Fibroblast of skin of right quadriceps (primary cell): ENCODE measurements at regions not wholly inside any gene's neighbourhood (a gene's known extent, or its start where the extent isn't known, plus 50 kb on each side); places are given as distances from the start of the nearest gene placed in this dataset.

Experiments used
- DNase-seq: peaks from one replicate; pipeline ENCODE4 v3.0.0-alpha.2; 2013

GRCh38 chr1:55725378-55725777 is 510.2 kb upstream of the USP24 start:
- DNase-seq = peak; percentile 54

- DNase-seq = peak; percentile 96
These were observed 509.6 kb upstream of the USP24 start for GRCh38 chr1:55724551-55725325.

GRCh38 chr1:55723001-55723400 is 507.8 kb upstream of the USP24 start:
- DNase-seq = peak; percentile 18

GRCh38 chr1:55720261-55720660 is 505.1 kb upstream of the USP24 start:
- DNase-seq = peak; percentile 41

- DNase-seq = peak; percentile 100
These were observed 503.9 kb upstream of the USP24 start for GRCh38 chr1:55718758-55719671.

- peak; percentile 82 for DNase-seq
These were observed 501.9 kb upstream of the USP24 start for GRCh38 chr1:55717111-55717510.

- DNase-seq = peak; percentile 84
These were observed 501.4 kb upstream of the USP24 start for GRCh38 chr1:55716610-55717009.

- peak; percentile 48 for DNase-seq
These were observed 501.0 kb upstream of the USP24 start for GRCh38 chr1:55716151-55716550.

GRCh38 chr1:55714230-55714629 is 499.1 kb upstream of the USP24 start:
- DNase-seq = no peak

GRCh38 chr1:55713516-55713915 is 498.4 kb upstream of the USP24 start:
- no peak for DNase-seq

GRCh38 chr1:55712148-55712547 is 497.0 kb upstream of the USP24 start:
- peak; percentile 72 for DNase-seq

GRCh38 chr1:55708781-55709180 is 493.6 kb upstream of the USP24 start:
- no peak for DNase-seq

GRCh38 chr1:55707846-55708245 is 492.7 kb upstream of the USP24 start:
- DNase-seq = no peak

- peak; percentile 27 for DNase-seq
These were observed 492.0 kb upstream of the USP24 start for GRCh38 chr1:55707196-55707595.

- no peak for DNase-seq
These were observed 491.2 kb upstream of the USP24 start for GRCh38 chr1:55706397-55706796.

GRCh38 chr1:55703726-55704363 is 488.7 kb upstream of the USP24 start:
- DNase-seq = peak; percentile 66

- DNase-seq = no peak
These were observed 486.9 kb upstream of the USP24 start for GRCh38 chr1:55702064-55702463.

- DNase-seq = peak; percentile 68
These were observed 485.4 kb upstream of the USP24 start for GRCh38 chr1:55700359-55701130.

- DNase-seq = no peak
These were observed 484.1 kb upstream of the USP24 start for GRCh38 chr1:55699228-55699627.

- no peak for DNase-seq
These were observed 482.9 kb upstream of the USP24 start for GRCh38 chr1:55697997-55698535.

- peak; percentile 42 for DNase-seq
These were observed 481.7 kb upstream of the USP24 start for GRCh38 chr1:55696891-55697290.

GRCh38 chr1:55696181-55696754 is 481.1 kb upstream of the USP24 start:
- DNase-seq = peak; percentile 98
